22Rv1 (cell line): ENCODE measurements at regions not wholly inside any gene's neighbourhood (a gene's known extent, or its start where the extent isn't known, plus 50 kb on each side); places are given as distances from the start of the nearest gene placed in this dataset.

Experiments
- ZFX ChIP-seq: fragments of 450-650 bp; IDR thresholded peaks from 2 replicates; pipeline ENCODE4 v1.6.1; 2017; ENCODE audit warnings: antibody characterized with exemption, borderline replicate concordance
- TF ChIP-seq, protein P1 (sequence below): fragments of 450-650 bp; IDR thresholded peaks from 2 replicates; pipeline ENCODE4 v1.5.1; 2017; ENCODE audit warnings: mild to moderate bottlenecking

DNA sequence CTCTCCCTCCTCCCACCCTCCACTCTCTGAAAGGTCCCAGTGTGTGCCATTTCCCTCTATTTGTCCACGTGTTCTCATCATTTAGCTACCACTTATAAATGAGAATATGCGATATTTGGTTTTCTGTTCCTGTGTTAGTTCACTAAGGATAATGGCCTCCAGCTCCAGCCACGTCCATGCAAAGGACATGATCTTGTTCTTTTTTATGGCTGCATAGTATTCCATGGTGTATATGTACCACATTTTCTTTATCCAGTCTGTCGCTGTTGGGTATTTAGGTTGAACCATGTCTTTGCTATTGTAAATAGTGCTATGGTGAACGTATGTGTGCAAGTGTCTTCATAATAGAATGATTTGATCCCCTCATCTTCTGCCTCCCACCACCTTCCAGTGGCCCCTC lies 183.7 kb upstream of the AUTS2 start:
- TF ChIP-seq, protein P1, sequence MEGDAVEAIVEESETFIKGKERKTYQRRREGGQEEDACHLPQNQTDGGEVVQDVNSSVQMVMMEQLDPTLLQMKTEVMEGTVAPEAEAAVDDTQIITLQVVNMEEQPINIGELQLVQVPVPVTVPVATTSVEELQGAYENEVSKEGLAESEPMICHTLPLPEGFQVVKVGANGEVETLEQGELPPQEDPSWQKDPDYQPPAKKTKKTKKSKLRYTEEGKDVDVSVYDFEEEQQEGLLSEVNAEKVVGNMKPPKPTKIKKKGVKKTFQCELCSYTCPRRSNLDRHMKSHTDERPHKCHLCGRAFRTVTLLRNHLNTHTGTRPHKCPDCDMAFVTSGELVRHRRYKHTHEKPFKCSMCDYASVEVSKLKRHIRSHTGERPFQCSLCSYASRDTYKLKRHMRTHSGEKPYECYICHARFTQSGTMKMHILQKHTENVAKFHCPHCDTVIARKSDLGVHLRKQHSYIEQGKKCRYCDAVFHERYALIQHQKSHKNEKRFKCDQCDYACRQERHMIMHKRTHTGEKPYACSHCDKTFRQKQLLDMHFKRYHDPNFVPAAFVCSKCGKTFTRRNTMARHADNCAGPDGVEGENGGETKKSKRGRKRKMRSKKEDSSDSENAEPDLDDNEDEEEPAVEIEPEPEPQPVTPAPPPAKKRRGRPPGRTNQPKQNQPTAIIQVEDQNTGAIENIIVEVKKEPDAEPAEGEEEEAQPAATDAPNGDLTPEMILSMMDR, result no peak
- TF ChIP-seq ZFX, result no peak
